CD8-positive, alpha-beta memory T cell (primary cell): ENCODE measurements at regions not wholly inside any gene's neighbourhood (a gene's known extent, or its start where the extent isn't known, plus 50 kb on each side); places are given as distances from the start of the nearest gene placed in this dataset.
"Not testable (repeated sequence)": the region's sequence is repeated elsewhere in the genome, so short reads cannot be mapped to it uniquely, and the experiment has no call there.

ENCODE experiments used
- CTCF ChIA-PET: fragments of 350-600 bp; sonication (Branson Sonifier 250); formaldehyde crosslinking; loops from one replicate; lab custom pipeline; 2021; ENCODE audit warnings: antibody characterized with exemption; lab: Charles Lee
- POLR2A ChIA-PET: fragments of 350-600 bp; sonication (Branson Sonifier 250); formaldehyde crosslinking; loops from one replicate; lab custom pipeline; 2021; ENCODE audit warnings: antibody characterized with exemption; lab: Charles Lee
- DNase-seq, 5 donors: peaks; one replicate each; pipeline versions ENCODE4 v3.0.0 to v3.0.0-alpha.2; 2020 to 2022; ENCODE audit warnings: mixed read lengths in 1 of 5
- H3K27ac ChIP-seq: one replicate; pipeline ENCODE4 v1.7.0; 2013; ENCODE audit warnings: low read depth, mild to moderate bottlenecking, low read length, moderate library complexity
- H3K27me3 ChIP-seq: 2 replicates; pipeline ENCODE4 v1.7.0; 2013; ENCODE audit warnings: low read length, mild to moderate bottlenecking; ENCODE audit not compliant: insufficient read depth, poor library complexity, severe bottlenecking
- H3K36me3 ChIP-seq: 2 replicates; pipeline ENCODE4 v1.7.0; 2013; ENCODE audit warnings: mild to moderate bottlenecking, low read length, moderate library complexity; ENCODE audit not compliant: insufficient read depth
- H3K4me1 ChIP-seq: 2 replicates; pipeline ENCODE4 v1.7.0; 2013; ENCODE audit warnings: mild to moderate bottlenecking, low read length, moderate library complexity; ENCODE audit not compliant: insufficient read depth
- H3K4me3 ChIP-seq: 2 replicates; pipeline ENCODE4 v1.7.0; 2013; ENCODE audit warnings: mild to moderate bottlenecking, low read length
- H3K9me3 ChIP-seq: 2 replicates; pipeline ENCODE4 v1.7.0; 2013; ENCODE audit warnings: mild to moderate bottlenecking, low read length
- H3K27ac Mint-ChIP-seq, 8 donors: one replicate each; pipeline ENCODE4 v1.8.0; 2020 to 2021; ENCODE audit warnings: mixed read lengths in 8 of 8, mild to moderate bottlenecking in 6 of 8, inconsistent platforms in 3 of 8, moderate library complexity in 3 of 8
- H3K27me3 Mint-ChIP-seq, 2 donors: one replicate each; pipeline ENCODE4 v1.8.0; 2020 to 2021; ENCODE audit warnings: mixed read lengths in 2 of 2, mild to moderate bottlenecking in 1 of 2, moderate library complexity in 1 of 2
- H3K36me3 Mint-ChIP-seq, 3 donors: one replicate each; pipeline ENCODE4 v1.8.0; 2020 to 2021; ENCODE audit warnings: mixed read lengths in 3 of 3, inconsistent platforms in 1 of 3, mild to moderate bottlenecking in 1 of 3
- H3K4me1 Mint-ChIP-seq, 3 donors: one replicate each; pipeline ENCODE4 v1.8.0; 2020 to 2021; ENCODE audit warnings: mixed read lengths in 3 of 3, inconsistent platforms in 1 of 3, mild to moderate bottlenecking in 1 of 3
- H3K4me3 Mint-ChIP-seq, 7 donors: one replicate each; pipeline ENCODE4 v1.8.0; 2020 to 2021; ENCODE audit warnings: mixed read lengths in 7 of 7, mild to moderate bottlenecking in 6 of 7, moderate library complexity in 4 of 7, inconsistent platforms in 2 of 7
- H3K9me3 Mint-ChIP-seq, 5 donors: one replicate each; pipeline ENCODE4 v1.8.0; 2020 to 2022; ENCODE audit warnings: mixed read lengths in 5 of 5, mild to moderate bottlenecking in 3 of 5, moderate library complexity in 2 of 5, inconsistent platforms in 1 of 5

DNA sequence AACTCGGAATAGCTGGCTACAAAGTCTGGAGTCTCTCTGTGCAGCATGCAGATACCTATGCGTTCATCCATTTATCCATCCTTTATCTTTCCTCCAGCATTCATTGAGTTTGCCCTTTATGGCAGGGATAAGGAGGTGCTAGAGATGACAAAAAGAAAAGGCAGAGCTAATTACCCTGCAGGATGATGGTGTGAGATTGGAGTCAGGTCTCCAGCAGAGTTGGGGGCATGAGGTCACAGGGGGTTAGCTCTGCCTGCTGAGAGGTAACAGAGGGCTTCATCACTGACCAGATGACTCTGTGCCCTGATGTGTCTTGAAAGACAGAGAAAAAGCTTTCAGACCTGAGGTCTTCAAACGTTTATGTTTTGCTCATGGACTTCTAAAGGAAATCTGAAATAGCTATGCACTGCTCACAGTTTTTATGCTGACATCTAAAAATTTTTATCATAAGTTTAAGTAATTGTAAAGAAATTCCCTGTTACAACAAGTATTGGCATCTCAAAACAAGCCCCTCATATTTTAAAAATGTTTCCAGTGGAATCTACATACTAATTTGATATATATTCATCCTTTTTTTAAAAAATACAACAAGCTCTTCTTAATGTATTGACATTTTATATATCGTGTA is 132.3 kb upstream of the ANKRD28 start:
- POLR2A ChIA-PET = interaction anchor here (0.5 kb wide), 1 partner anchor 132 kb away, joined by 3 read pairs; the partner anchor contains the start of gene ANKRD28

GRCh38 chr3:15932348-15933300 is 134.8 kb upstream of the ANKRD28 start:
- CTCF ChIA-PET = no interaction called here
- POLR2A ChIA-PET = no interaction called here

More for the DNA sequence above, 132.3 kb upstream of the ANKRD28 start:
- no peaks in the 10 kb centered on the region for H3K4me1 ChIP-seq
- no peaks in the 10 kb centered on the region for H3K27me3 ChIP-seq
- DNase-seq = no peak
- no peaks in the 10 kb centered on the region for H3K9me3 Mint-ChIP-seq
- H3K4me3 Mint-ChIP-seq = no peak overlapping the region
- no peaks in the 10 kb centered on the region for H3K36me3 ChIP-seq
- no peaks in the 10 kb centered on the region for H3K4me1 Mint-ChIP-seq
- CTCF ChIA-PET = interaction anchor here (0.7 to 1.4 kb wide), 2 partner anchors 21 to 133 kb away, joined by 3 to 4 read pairs; no protein-coding TSS in a partner anchor
- no peaks in the 10 kb centered on the region for H3K36me3 Mint-ChIP-seq
- peaks cover 0 to 1% of the 10 kb centered on the region in 2 donors for H3K27me3 Mint-ChIP-seq
- no peak overlapping the region for H3K27ac ChIP-seq
- no peaks in the 10 kb centered on the region for H3K9me3 ChIP-seq
- no peak overlapping the region for H3K4me3 ChIP-seq
- no peak overlapping the region for H3K27ac Mint-ChIP-seq

GRCh38 chr3:15933439-15934139 is 135.8 kb upstream of the ANKRD28 start:
- no peaks in the 10 kb centered on the region for H3K4me1 ChIP-seq
- POLR2A ChIA-PET = no interaction called here
- Mint-ChIP-seq H3K4me3 (no peak overlapping the region), H3K36me3 (peaks cover 0 to 4% (median 2%) of the 10 kb centered on the region in 3 donors), H3K9me3 (peaks cover 0 to 2% (median 0%) of the 10 kb centered on the region in 5 donors), H3K27ac (no peak overlapping the region), H3K27me3 (peaks cover 7 to 9% of the 10 kb centered on the region in 2 donors), H3K4me1 (no peaks in the 10 kb centered on the region)
- H3K4me3 ChIP-seq = no peak overlapping the region
- DNase-seq = no peak
- H3K9me3 ChIP-seq = no peaks in the 10 kb centered on the region
- H3K27ac ChIP-seq = no peak overlapping the region
- CTCF ChIA-PET = no interaction called here
- no peaks in the 10 kb centered on the region for H3K27me3 ChIP-seq
- H3K36me3 ChIP-seq = no peaks in the 10 kb centered on the region

More at GRCh38 chr3:15932348-15933300, 134.8 kb upstream of the ANKRD28 start:
- Mint-ChIP-seq H3K9me3 (no peaks in the 10 kb centered on the region), H3K36me3 (peaks cover 0 to 4% (median 2%) of the 10 kb centered on the region in 3 donors), H3K4me3 (no peak overlapping the region), H3K27ac (no peak overlapping the region), H3K4me1 (no peaks in the 10 kb centered on the region), H3K27me3 (peaks cover 4 to 5% of the 10 kb centered on the region in 2 donors)
- no peak overlapping the region for H3K27ac ChIP-seq
- DNase-seq = no peak
- no peaks in the 10 kb centered on the region for H3K9me3 ChIP-seq
- no peaks in the 10 kb centered on the region for H3K4me1 ChIP-seq
- no peaks in the 10 kb centered on the region for H3K27me3 ChIP-seq
- no peaks in the 10 kb centered on the region for H3K36me3 ChIP-seq
- H3K4me3 ChIP-seq = no peak overlapping the region

DNA sequence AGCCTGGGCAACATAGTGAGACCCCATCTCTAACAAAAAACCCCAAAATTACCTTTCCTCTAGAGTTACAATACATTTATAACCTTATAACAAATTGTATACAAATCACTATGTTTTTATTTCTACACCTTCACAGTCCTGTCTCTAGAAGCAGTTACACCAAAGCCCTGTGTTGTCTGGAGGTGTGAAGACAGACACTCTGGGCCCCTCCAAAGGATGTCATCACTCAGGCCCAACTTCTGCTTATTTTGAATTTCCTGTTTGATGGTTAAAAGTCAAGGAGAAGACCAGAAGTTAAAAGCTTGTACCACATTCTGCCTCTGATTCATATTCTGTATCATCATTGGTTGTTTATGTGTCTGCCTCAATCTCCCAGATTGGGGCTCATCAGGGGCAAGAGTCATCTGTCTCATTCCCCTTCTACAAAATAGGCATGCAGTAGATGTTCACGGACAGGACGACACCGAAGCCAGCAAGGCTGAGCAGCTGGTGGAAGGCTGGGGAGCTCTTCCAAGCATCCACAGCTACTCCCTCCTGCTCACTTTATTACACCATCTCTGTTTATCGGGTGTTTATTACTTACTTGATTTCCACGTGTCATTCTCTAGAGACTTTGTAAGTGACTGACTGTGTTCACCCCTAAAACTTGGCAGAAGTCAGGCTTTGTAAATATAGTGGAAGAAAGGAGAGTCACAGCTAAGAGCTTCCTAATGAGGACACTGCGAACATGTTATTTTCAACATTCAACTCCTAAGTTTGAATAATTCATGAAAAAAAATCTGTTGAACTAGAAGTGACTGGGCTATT is 136.8 kb upstream of the ANKRD28 start:
- Mint-ChIP-seq H3K4me3 (no peak overlapping the region), H3K36me3 (peaks cover 0 to 8% (median 2%) of the 10 kb centered on the region in 3 donors), H3K27me3 (peaks cover 7 to 9% of the 10 kb centered on the region in 2 donors), H3K9me3 (peaks cover 0 to 2% (median 0%) of the 10 kb centered on the region in 5 donors), H3K4me1 (no peaks in the 10 kb centered on the region), H3K27ac (no peak overlapping the region)
- ChIA-PET CTCF (no interaction called here), POLR2A (no interaction called here)
- DNase-seq = no peak
- no peak overlapping the region for H3K4me3 ChIP-seq
- H3K9me3 ChIP-seq = no peaks in the 10 kb centered on the region
- H3K36me3 ChIP-seq = no peaks in the 10 kb centered on the region
- no peak overlapping the region for H3K27ac ChIP-seq
- H3K4me1 ChIP-seq = no peaks in the 10 kb centered on the region
- no peaks in the 10 kb centered on the region for H3K27me3 ChIP-seq

DNA sequence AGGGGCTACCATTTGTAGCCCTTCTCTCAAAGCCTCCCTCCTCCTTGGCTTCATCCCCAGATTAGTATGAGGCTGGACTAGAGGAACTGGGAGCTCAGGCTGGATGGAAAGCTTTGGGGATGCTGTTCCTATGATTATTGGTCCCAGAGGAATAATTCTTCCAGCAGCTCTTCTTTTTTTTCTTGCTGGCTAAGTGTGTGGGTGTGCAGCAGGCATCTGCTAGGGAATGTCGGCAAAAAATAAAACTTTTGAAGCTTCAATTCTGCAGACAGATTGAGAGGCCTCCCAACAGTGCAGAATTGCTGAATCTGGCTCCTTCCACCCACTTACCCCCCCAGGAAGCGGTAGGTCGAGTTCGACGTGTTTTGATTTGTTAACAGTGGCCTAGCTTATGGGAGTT is 138.5 kb upstream of the ANKRD28 start:
- Mint-ChIP-seq H3K4me3 (no peak overlapping the region), H3K36me3 (peaks cover 0 to 21% (median 2%) of the 10 kb centered on the region in 3 donors), H3K9me3 (peaks cover 0 to 7% (median 2%) of the 10 kb centered on the region in 5 donors), H3K27ac (no peak overlapping the region), H3K27me3 (peaks cover 9 to 18% of the 10 kb centered on the region in 2 donors), H3K4me1 (no peaks in the 10 kb centered on the region)
- H3K27ac ChIP-seq = no peak overlapping the region
- CTCF ChIA-PET = no interaction called here
- no peaks in the 10 kb centered on the region for H3K4me1 ChIP-seq
- no peaks in the 10 kb centered on the region for H3K27me3 ChIP-seq
- no peak for DNase-seq
- H3K36me3 ChIP-seq = no peaks in the 10 kb centered on the region
- H3K9me3 ChIP-seq = no peaks in the 10 kb centered on the region
- POLR2A ChIA-PET = no interaction called here
- no peak overlapping the region for H3K4me3 ChIP-seq

- H3K27me3 Mint-ChIP-seq = peaks cover 9 to 25% of the 10 kb centered on the region in 2 donors
- peaks cover 0 to 7% (median 4%) of the 10 kb centered on the region in 5 donors for H3K9me3 Mint-ChIP-seq
- no peak for DNase-seq
- no peaks in the 10 kb centered on the region for H3K4me1 ChIP-seq
- ChIA-PET POLR2A (no interaction called here), CTCF (interaction anchor here (2.1 kb wide), 1 partner anchor 13 kb away, joined by 8 read pairs; no protein-coding TSS in a partner anchor)
- no peak overlapping the region for H3K4me3 ChIP-seq
- H3K36me3 Mint-ChIP-seq = peaks cover 0 to 24% (median 2%) of the 10 kb centered on the region in 3 donors
- no peak overlapping the region for H3K27ac ChIP-seq
- H3K36me3 ChIP-seq = no peaks in the 10 kb centered on the region
- H3K4me3 Mint-ChIP-seq = no peak overlapping the region
- H3K4me1 Mint-ChIP-seq = no peaks in the 10 kb centered on the region
- no peak overlapping the region for H3K27ac Mint-ChIP-seq
- no peaks in the 10 kb centered on the region for H3K27me3 ChIP-seq
- no peaks in the 10 kb centered on the region for H3K9me3 ChIP-seq
Observed at GRCh38 chr3:15940641-15941040, 142.9 kb upstream of the ANKRD28 start.

GRCh38 chr3:15941457-15941856 is 143.7 kb upstream of the ANKRD28 start:
- CTCF ChIA-PET = interaction anchor here (2.1 kb wide), 1 partner anchor 12 kb away, joined by 8 read pairs; no protein-coding TSS in a partner anchor
- H3K4me1 Mint-ChIP-seq, H3K27me3 ChIP-seq, H3K27ac Mint-ChIP-seq, H3K36me3 ChIP-seq, POLR2A ChIA-PET, H3K4me1 ChIP-seq, H3K4me3 Mint-ChIP-seq, H3K27ac ChIP-seq, H3K4me3 ChIP-seq, H3K9me3 Mint-ChIP-seq, H3K9me3 ChIP-seq, DNase-seq: not testable (repeated sequence)
- Mint-ChIP-seq H3K27me3 (peaks cover 7 to 24% of the 10 kb centered on the region in 2 donors), H3K36me3 (peaks cover 0 to 23% (median 2%) of the 10 kb centered on the region in 3 donors)
